NB4 (cell line): ENCODE measurements at regions not wholly inside any gene's neighbourhood (a gene's known extent, or its start where the extent isn't known, plus 50 kb on each side); places are given as distances from the start of the nearest gene placed in this dataset.

Experiments used
- CTCF ChIP-seq: IDR thresholded peaks from one replicate; pipeline ENCODE4 v1.5.1; 2012; ENCODE audit warnings: low read depth, low read length
- MYC ChIP-seq: IDR thresholded peaks from 2 replicates; pipeline ENCODE4 v1.6.1; 2011; ENCODE audit warnings: low read depth, low read length
- POLR2A ChIP-seq: IDR thresholded peaks from 2 replicates; pipeline ENCODE4 v1.6.1; 2011; ENCODE audit warnings: mild to moderate bottlenecking; ENCODE audit not compliant: insufficient read length; ENCODE audit errors: extremely low read depth
- TF ChIP-seq, protein P1 (sequence below): IDR thresholded peaks from 2 replicates; pipeline ENCODE4 v1.6.1; 2011; ENCODE audit warnings: low read depth, low read length

DNA sequence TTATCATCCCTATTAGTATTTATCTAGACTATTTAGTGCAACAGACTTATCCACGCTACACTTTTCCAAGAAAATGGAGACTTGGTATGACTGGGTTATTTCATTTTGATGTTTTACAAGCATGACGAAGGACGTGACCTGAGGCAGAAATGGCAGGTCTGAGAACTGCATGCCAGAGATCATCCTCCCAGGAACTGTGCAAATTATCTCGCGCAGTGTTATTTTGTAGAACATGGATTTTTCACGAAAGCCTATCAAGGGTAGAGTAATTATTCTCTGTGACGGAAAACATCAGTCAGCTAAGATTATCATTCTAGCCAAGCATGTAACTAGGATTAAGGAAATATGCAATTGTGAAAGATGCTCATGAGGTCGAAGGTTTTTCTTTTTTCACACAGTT is 361.5 kb upstream of the AJAP1 start:
- TF ChIP-seq CTCF (no peak), POLR2A (no peak), MYC (no peak)
- TF ChIP-seq, protein P1, sequence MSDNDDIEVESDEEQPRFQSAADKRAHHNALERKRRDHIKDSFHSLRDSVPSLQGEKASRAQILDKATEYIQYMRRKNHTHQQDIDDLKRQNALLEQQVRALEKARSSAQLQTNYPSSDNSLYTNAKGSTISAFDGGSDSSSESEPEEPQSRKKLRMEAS = no peak
